ENCODE measurements at regions not wholly inside any gene's neighbourhood (a gene's known extent, or its start where the extent isn't known, plus 50 kb on each side); places are given as distances from the start of the nearest gene placed in this dataset.

DNA sequence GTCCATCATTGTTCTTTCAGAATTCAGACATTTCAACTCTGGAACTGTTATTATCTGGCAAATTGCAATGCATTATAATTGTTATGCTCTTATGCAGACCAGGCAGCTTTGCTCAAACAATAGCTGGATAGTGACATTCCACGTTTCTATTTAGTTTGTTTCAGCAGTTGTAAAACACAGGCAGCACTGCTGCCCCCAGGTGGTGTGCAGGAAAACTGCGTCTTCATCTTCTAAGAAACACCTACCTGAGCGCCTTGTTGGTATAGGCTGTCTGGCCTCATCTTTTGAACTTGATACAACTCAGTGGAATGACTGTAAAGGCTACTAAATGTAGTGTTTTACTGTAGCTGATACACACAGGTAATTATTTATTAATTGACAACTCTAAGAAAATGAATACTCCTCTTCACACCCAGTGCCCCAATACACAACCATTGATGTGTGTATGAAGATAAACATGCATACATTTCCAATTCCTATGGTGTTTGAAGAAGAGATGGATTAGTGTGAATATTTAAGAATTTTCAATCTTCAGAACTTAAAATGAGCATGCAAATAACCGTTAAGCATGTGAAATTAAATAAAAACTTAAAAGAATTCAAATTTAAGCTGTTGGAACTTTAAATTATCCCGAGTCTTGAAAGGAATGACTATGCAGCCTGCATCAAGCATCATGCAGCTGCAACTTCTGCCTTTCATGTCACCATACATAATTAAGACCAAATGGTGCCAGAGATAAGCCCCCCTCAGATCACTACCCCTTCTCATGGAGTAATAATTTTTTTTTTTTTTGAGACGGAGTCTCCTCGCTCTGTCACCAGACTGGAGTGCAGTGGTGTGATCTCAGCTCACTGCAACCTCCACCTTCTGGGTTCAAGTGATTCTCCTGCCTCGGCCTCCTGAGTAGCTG, 85.6 kb downstream of the CD8B2 start:
- peak; percentile 19 for DNase-seq

DNA sequence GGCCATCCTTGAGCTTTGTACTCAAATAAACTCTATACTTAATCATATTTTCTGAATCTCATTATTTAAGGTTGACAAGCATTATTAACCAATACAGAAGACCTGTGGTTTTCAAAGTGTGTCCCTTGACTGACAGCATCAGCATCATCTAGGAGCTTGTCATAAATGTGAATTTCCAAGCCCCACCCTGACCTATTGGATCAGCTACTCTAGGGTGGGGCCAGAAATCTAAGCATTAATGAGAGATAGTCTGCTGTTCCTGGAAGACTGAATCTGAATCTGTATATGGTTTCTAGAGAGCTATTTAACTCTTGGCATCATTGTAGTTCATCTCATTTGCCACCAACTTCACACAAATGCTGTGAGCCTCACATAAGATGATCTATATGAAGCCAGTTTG, 86.6 kb downstream of the CD8B2 start:
- DNase-seq: no peak

- DNase-seq: no peak
Measured at GRCh38 chr2:106575955-106576354, 88.8 kb downstream of the CD8B2 start.

- DNase-seq: no peak
Measured at GRCh38 chr2:106577255-106577651, 90.1 kb downstream of the CD8B2 start.

GRCh38 chr2:106579750-106580197, 92.6 kb downstream of the CD8B2 start:
- DNase-seq: no peak

DNA sequence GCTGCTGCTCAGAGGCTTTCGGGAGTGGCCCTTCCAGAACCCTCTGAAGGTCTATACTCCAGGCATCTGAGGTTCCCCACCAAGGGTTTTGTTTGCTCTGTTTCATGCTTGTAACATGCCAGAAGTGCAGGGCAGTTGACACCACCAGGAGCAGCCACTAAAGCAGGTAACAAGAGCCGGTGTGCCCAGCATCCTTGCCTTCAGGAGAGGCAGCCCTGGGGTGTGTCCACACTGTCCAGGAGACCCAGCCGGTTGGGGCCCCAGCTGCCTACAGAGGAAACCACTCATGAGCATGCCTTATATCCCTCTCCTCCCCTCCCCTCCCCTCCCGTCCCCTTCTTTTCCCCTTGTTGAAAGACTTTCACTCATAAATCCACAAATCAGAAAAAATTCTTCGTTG, 93.1 kb downstream of the CD8B2 start:
- DNase-seq: no peak

GRCh38 chr2:106581328-106581727, 94.2 kb downstream of the CD8B2 start:
- DNase-seq: no peak

DNA sequence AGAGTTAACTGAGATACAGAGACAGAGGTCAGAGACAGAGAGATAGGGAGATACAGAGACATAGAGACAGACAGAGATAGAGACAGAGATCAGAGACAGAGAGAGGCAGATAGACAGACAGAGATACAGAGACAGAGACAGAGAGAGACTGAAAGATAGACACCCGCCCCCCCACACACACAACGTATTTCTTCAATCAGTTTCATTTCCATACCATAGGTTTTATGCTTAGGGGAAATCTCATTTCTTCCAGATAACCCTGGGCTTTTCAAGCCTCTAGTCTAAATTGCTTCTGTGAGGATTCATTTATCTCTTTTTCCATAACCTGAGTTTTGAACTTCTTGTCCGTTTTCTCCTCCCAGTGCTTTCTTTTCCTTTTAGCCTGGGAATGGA, 94.6 kb downstream of the CD8B2 start:
- DNase-seq: no peak

DNA sequence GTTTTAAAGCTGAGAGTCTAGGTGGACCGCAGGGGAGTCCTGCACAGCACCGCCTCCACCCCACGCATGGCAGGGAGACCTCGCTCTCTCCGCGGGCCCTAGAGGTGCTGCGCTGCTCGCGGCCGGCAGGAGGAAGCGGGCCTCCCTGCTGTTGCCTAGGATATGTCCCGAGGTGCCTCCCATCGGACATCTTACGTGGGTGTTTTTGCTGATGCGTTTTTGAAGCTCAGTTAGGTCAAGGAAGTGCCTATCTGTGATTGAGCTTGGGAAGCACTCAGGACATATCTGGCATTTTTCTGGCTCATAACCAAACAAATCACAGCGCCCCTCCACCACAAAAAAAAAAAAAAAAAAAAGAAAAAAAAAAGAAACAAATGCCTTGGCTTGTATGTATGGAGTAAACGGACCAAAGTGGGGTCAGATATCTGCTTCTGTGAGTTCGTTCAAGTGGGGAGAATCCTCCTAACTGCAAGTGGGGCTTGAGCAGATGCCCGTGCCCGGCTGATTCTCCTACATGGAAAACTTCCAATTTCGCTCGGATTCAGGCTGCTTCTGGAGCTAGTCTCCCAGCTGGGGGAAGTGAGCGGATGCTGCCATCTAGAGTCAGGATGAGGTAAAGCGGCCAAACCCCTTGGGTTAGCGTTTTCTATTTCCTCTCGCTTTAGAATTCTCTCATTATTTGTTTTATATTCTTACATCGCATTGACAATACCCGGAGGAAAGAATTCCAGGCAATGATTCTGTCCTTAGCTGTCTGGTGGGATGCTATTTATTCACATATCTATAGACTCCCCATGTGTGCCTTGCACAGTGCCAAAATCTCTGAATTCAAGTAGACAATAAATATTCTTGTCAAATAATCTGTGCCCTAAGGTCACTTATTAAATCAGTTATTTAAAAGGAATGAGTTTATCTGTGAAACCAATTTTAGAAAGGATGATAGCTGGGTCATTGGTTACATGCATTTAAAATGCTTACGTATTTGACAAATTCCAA, 95.3 kb downstream of the CD8B2 start:
- peak; percentile 78 for DNase-seq

GRCh38 chr2:106584304-106584954, 97.3 kb downstream of the CD8B2 start:
- no peak for DNase-seq

GRCh38 chr2:106596844-106597243, 109.7 kb downstream of the CD8B2 start:
- DNase-seq: no peak

DNA sequence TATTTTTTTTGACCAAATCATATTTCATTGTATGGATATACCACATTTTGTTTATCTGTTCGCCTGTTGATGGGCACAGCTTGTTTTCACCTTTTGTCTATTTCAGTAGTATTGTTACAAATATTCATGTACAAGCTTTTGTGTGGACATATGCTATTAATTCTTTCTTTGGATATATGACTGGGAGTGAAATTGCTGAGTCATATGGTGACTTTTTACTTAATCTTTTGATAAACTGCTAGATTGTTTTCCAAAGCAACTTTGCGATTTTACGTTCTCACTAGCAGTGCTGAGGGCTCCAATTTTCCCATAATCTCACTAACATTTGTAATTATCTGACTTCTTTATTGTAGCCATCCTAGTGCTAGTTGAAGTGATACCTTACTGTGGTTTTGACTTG, 112.4 kb downstream of the CD8B2 start:
- no peak for DNase-seq

GRCh38 chr2:106602042-106602441, 114.9 kb downstream of the CD8B2 start:
- no peak for DNase-seq

DNA sequence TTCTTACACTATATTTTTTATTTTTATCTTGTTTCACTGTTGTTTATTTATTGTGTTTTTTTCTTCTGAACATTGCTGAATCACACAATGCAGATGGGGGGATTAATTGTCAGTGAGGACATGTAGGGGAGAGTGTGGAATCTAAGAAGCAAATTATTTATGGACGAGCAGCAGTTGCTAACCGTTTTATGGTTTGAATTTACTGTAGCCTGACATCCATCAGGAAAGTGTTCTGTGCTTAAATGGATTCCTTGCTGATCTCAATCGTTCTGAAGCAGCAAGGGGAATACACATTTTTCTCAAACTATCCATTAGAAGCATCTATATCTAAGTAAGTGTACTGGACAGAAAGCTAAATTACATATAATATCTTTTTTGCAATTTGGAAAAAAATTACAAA, 119.5 kb downstream of the CD8B2 start:
- no peak for DNase-seq

DNA sequence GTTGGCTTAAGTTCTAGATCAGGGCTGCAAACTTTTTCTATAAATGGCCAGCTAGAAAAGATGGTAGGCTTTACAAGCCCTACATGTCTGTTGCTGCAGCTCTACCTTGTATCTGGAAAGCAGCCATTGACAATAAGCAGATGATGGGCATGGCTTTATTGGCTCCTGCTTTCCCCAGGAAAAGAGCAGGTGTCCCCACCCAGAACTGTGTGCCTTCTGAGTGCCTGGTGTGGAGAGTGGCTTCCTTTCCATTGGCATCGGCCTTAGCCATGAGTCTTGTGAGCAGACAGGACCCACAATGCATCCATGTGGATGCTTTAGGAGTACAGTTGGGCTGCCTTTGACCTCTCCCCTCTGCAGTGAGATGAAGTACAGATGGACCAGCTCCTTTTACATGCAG, 120.2 kb downstream of the CD8B2 start:
- no peak for DNase-seq

- no peak for DNase-seq
Measured at GRCh38 chr2:106609780-106610179, 122.6 kb downstream of the CD8B2 start.

DNA sequence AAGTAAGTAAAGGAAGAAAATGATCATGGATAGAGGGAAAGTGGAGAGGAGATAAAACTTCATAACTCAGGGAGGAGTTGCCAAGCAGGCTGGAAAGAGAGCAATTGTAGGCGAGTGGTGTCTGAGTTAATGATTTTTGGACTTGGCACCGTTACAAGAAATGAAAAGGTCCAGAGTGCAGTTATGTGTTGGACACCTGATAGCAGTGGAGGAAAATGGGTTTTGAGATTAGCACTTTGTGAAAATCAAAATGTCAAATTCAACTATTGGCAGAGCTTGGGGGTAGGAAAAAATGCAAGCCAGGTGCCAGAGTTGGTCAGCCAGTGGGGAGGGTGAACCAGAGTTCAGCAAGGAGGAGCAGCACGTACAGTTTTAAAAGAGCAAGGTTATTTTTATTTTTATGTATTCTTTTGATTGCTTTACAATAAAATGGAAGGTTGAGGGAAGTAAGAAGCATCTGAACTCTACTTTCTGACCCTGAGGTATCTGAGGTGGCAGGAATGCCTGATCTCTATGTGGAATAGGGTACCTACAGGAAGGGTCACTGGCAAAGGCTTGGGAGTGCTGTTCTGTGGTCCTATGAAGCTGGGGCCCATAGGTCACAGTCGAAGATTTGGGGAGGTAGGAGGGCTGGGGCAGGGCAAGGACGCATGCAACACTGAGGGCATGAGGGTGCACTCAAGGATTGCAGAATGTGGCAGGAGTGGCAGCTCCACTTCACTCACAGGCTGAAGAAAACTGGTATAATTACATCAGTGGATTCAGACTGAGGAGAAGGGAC, 127.5 kb downstream of the CD8B2 start:
- no peak for DNase-seq

- no peak for DNase-seq
Measured at GRCh38 chr2:106618614-106619013, 131.4 kb downstream of the CD8B2 start.

DNA sequence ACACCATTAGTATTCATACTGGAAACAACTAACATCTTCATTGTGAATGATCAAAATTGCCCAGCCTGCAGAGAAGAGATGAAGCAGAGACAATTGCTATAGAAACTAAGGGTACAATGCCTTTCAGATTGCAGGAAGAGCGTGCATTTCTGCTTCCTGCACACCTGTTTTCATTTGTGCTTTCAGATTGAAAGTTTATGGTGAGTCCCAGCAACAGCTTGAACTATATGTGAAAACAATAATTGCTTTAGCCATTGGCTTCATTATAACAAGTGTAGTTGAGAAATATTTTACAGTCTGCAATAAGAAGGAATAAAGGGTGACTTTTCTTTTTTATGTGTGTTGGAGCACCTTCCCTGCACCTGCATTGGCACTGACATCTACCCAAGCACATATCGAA, 136.3 kb downstream of the CD8B2 start:
- DNase-seq: no peak

DNA sequence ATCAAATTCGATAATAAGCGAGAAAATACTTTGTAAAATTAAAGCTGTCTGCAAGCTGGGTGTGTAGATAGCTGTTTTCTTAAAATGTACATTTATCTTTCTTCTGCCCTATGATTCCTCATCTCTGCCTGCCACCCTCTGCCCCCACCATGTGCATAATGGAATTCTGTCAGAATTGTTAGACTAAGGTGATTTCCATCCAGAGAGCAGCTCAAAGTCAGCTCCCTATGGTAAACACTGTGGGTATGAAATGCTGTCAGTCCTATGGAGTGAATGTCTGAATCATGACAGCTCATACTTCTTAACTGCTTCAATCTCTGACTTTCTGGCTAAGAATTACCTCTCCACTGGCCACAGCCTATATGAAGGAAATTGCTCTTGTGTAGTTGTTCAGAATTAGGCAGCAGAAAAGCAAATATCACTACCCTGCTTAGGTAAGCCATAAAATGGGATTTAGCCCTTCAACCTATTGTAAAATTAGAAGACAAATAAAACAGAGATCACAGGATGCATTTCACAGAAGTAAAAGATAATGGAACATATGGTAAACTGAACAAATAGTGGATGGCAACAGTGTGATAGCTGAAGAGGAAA, 137.7 kb downstream of the CD8B2 start:
- DNase-seq: no peak

DNA sequence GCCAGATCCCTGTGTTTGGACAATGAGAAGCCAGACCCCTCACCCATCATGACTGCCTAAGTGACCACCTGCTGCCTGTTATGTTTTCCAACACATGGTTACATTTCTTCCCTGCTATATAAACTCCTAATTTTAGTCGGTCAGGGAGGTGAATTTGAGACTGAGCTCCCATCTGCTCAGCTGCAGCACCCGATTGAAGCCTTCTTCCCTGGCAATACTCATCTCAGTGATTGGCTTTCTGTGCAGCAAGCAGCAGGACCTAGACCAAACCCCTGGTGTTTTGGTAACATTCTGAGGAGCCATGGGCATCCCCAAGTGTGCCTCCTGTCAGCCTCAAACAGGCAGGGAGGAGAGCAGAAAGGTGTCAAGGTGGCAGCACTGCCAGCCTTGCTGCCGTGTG, 141.2 kb downstream of the CD8B2 start:
- DNase-seq: no peak

DNA sequence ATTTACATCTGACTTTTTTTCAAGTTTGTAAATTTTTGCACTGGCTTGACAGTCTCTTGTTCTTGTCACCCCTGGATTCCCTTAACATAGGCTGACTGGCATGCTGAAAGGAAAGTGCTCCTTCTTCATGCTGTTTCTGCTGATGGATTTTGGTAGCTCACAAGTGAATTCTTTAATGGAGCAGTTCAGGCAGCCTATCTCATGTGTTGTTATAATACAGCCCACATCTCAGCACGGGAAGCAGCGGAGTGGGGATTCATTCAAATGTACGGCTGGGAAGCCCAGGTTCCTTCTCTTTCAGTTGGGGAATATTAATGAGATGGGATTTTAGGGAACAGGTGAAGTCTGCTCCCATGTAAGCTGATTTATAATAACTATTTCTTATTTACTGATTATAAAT, 142.8 kb downstream of the CD8B2 start:
- no peak for DNase-seq

Measured in COR-L47 (cell line).